HG03460 (cell line): ENCODE measurements at regions not wholly inside any gene's neighbourhood (a gene's known extent, or its start where the extent isn't known, plus 50 kb on each side); places are given as distances from the start of the nearest gene placed in this dataset.
"Not testable (repeated sequence)": the region's sequence is repeated elsewhere in the genome, so short reads cannot be mapped to it uniquely, and the experiment has no call there.

Source experiments
- ATAC-seq: cut with Tn5 transposase; IDR thresholded peaks from one replicate; pipeline ENCODE4 v1.9.1; 2021; ENCODE audit not compliant: unreplicated experiment

- ATAC-seq = no peak
Measured at GRCh38 chr2:65751408-65751807, 319.0 kb upstream of the SPRED2 start.

- ATAC-seq = no peak
Measured at GRCh38 chr2:65749545-65749944, 317.1 kb upstream of the SPRED2 start.

GRCh38 chr2:65747875-65748274, 315.5 kb upstream of the SPRED2 start:
- ATAC-seq = not testable (repeated sequence)

- no peak for ATAC-seq
Measured at GRCh38 chr2:65746931-65747675, 314.7 kb upstream of the SPRED2 start.

- ATAC-seq = no peak
Measured at GRCh38 chr2:65744477-65745200, 312.2 kb upstream of the SPRED2 start.

GRCh38 chr2:65742977-65743376, 310.6 kb upstream of the SPRED2 start:
- ATAC-seq = no peak

- no peak for ATAC-seq
Measured at GRCh38 chr2:65739927-65740326, 307.5 kb upstream of the SPRED2 start.

GRCh38 chr2:65737452-65738011, 305.1 kb upstream of the SPRED2 start:
- ATAC-seq = no peak

GRCh38 chr2:65731476-65731875, 299.1 kb upstream of the SPRED2 start:
- no peak for ATAC-seq

- no peak for ATAC-seq
Measured at GRCh38 chr2:65730186-65730585, 297.8 kb upstream of the SPRED2 start.

GRCh38 chr2:65729246-65729645, 296.8 kb upstream of the SPRED2 start:
- ATAC-seq = no peak

GRCh38 chr2:65728477-65729180, 296.2 kb upstream of the SPRED2 start:
- ATAC-seq = no peak

- no peak for ATAC-seq
Measured at GRCh38 chr2:65727816-65728215, 295.4 kb upstream of the SPRED2 start.

- ATAC-seq = no peak
Measured at GRCh38 chr2:65727381-65727780, 295.0 kb upstream of the SPRED2 start.

- ATAC-seq = no peak
Measured at GRCh38 chr2:65724752-65725151, 292.4 kb upstream of the SPRED2 start.

GRCh38 chr2:65724336-65724735, 291.9 kb upstream of the SPRED2 start:
- no peak for ATAC-seq

GRCh38 chr2:65722028-65722778, 289.8 kb upstream of the SPRED2 start:
- no peak for ATAC-seq

- no peak for ATAC-seq
Measured at GRCh38 chr2:65716698-65717097, 284.3 kb upstream of the SPRED2 start.

GRCh38 chr2:65715323-65715722, 282.9 kb upstream of the SPRED2 start:
- ATAC-seq = no peak

GRCh38 chr2:65714866-65715265, 282.5 kb upstream of the SPRED2 start:
- ATAC-seq = no peak

- ATAC-seq = no peak
Measured at GRCh38 chr2:65711863-65712262, 279.5 kb upstream of the SPRED2 start.
